GM18873 (cell line): ENCODE measurements at regions not wholly inside any gene's neighbourhood (a gene's known extent, or its start where the extent isn't known, plus 50 kb on each side); places are given as distances from the start of the nearest gene placed in this dataset.
"Not testable (repeated sequence)": the region's sequence is repeated elsewhere in the genome, so short reads cannot be mapped to it uniquely, and the experiment has no call there.

ENCODE experiments used
- ATAC-seq: cut with Tn5 transposase; IDR thresholded peaks from one replicate; pipeline ENCODE4 v1.9.1; 2021; ENCODE audit warnings: mild to moderate bottlenecking, moderate library complexity, moderate number of reproducible peaks; ENCODE audit not compliant: unreplicated experiment, low FRiP score

DNA sequence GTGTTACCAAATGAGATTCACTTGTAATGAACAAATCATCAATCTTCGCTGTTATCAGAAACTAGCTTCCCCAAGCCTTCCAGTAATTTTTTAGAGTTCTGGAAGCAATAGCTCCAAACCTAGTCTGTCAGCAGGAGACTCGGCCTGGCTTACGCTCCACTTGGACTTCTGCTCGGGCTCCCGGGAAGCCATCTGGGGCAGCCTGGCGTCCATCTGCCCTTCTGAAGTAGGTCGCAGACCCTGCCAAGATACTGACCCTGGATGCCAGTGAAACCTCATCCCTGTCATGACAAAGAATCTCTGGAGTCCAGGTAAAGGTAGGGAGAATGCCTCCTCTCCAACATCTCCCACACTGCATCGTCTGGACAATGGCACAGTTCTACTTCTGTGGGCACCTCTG, 493.8 kb upstream of the ZFP42 start:
- ATAC-seq = no peak

DNA sequence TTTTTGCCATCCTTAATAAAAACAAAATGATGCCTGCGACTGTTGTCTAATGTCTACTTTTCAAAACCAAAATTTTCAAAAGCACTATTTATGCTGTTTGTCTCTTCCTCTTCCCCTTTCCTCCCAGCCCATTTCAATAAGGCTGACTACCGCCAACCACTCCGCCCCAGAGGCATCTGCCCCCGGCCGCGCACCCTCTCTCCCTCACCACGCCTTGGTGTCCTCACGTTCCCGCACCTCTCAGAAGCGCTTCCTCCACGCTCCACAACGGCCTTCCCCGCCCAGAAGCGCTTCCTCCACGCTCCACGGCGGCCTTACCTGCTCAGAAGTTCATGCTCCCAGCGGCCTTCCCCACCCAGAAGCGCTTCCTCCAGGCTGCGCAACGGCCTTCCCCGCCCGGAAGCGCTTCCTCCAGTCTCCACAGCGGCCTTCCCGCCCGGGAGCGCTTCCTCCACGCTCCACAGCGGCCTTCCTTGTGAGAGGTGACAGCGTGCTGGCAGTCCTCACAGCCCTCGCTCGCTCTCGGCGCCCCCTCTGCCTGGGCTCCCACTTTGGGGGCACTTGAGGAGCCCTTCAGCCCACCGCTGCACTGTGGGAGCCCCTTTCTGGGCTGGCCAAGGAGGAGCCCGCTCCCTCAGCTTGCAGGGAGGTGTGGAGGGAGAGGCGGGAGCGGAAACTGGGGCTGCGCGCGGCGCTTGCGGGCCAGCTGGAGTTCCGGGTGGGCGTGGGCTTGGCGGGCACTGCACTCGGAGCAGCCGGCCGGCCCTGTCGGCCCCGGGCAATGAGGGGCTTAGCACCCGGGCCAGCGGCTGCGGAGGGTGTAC, 490.4 kb upstream of the ZFP42 start:
- no peak for ATAC-seq

DNA sequence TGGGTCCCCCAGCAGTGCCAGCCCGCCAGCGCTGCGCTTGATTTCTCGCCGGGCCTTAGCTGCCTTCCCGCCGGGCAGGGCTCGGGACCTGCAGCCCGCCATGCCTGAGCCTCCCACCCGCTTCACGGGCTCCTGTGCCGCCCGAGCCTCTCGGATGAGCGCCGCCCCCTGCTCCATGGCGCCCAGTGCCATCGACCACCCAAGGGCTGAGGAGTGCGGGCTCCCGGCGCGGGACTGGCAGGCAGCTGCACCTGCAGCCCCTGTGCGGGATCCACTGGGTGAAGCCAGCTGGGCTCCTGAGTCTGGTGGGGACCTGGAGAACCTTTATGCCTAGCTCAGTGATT, 489.8 kb upstream of the ZFP42 start:
- ATAC-seq = not testable (repeated sequence)

DNA sequence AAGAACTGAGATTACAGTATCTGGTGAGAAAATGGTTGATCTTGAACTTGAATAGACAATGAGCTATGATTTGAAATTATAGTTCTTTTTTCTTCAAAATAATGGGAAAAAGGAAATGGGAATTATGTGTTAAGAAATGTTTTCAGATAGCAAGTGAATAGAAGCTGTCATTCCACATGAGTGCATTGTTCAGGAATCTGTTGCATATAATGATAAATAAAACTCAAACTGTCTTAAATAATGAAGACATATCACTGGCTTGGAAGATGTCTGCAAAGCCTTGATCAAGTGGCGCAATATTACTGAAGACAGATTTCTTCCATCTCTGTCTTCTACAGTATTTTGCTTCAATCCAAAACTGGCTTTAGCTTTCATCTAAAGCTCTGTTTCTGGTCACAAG, 479.3 kb upstream of the ZFP42 start:
- no peak for ATAC-seq

DNA sequence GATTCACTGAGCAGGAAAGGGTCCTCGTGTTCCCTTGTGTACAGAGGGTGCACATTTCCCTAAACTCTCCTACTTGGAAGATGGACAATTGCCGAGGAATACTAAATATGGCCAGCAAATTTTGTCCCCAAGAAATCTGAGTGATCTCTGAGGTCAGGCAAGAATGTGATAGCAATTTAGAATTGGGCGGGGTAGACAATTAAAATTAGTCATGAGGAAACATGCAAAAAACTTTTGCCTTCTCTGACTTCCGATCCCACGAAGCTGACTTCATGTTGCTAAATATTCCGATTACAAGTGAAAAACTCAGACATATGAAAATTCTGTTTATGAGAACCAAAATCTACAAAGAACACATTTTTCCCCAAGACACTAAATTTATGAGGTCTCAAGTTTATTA, 453.9 kb upstream of the ZFP42 start:
- no peak for ATAC-seq

DNA sequence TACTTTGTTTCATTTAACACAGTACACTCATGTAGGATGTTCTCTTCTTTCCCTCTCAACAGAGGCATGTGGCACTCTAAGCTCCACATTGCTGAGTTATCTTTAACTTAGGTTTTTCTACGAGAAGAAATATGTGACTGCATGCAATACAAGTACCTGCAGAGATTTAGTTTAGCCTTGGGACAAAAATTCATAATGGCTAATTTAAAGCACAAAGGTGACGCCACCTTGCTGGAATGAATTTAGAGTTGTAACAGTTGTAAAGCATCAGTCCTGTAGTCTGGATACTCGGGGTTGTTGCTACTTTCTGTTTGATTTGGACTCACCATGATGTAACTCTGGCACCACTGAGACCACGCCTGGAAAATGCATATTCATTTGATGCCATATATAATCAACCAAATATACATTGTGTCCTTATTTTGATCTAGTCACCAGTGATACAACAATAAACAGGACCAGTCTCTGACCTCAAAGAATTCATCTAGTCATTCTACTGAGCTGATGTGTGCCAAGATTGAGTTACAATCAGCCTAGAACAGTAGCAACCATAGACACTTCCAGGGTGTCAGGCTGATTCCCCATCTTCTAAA, 451.0 kb upstream of the ZFP42 start:
- no peak for ATAC-seq

DNA sequence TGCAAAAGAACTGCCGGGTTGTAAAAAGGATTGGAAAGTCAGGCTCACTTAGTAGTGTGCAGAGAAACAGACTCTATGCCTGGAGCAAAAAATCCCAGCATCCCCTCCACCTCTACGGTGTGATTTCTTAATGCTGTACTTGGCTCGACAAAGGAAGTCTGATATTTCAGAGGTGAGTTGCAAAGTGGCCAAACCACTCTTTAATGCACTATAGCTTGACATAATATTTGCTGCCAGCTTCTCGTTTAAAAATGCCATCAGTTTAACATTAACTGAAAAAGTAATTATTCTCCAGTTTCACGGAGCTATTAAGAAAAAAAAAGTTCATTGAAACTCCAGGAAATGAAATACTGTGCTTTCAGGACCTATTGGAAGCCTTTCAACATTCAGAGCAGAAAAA, 448.3 kb upstream of the ZFP42 start:
- no peak for ATAC-seq

DNA sequence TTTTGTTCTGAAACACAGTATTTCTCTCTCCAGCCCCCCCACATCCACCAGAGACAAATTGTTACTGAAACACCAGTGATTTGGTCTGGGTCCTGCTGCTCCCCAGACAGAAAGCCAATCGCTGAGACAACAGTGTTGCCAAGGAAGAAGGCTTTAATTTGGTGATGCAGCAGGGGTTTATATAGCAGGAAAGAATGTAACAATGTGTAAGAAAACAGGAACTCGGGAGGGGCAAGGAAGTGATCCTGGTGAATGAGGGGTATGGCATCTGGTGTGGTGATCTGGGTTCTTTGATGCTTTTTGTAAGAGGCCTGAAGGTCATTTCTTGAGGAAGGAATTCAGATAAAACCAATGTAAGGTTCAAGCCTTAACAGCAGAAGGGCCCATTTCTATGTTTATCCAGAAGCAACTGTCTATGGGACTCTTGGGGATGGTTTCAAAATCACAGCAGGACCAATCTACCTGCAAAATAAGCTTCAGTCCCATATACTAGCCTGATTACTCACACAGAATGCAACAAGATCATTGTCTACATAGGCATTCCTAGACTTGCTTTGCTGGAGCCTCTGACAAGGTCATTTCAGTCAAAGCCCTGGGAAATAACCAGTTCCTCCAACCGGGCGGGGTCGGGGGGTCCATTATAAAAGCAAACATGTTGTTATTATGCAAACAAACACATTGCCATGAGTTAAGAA, 445.2 kb upstream of the ZFP42 start:
- no peak for ATAC-seq

DNA sequence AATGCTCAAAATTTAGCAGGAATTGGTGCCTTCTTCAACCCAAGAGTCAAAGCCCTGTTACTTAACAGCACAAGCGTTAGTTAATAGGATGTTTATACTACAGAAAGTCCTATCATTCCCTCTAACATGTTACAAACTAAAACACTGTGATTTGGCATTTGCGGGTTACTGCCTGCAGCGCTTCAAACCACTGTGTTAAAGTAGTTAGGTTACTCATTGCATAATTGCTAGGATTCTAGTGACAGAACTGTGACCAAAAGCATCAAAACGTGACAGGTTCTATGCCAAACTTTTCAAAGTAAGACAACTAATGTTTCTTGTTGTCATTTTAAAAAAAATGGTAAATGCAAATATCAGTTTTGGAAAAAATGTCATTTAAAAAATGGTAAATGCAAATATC, 442.8 kb upstream of the ZFP42 start:
- no peak for ATAC-seq

DNA sequence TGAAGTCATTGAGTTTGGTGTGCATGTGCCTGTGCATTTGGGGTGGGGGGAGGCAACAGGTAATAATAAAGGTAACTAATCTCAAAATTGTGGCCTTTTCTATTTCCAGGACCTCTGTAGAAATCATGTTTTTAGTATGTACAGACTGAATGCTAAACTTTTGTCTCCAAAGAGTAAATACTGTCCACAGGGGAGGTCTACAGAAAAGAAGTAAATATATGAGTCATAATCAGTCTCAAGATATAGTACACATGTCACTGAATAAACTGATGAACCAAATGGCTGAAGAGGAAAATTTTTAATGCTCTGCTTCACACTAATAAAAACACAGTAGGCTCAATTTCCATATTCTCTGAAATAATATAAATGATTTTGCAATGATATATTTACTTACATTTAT, 440.4 kb upstream of the ZFP42 start:
- ATAC-seq = no peak

DNA sequence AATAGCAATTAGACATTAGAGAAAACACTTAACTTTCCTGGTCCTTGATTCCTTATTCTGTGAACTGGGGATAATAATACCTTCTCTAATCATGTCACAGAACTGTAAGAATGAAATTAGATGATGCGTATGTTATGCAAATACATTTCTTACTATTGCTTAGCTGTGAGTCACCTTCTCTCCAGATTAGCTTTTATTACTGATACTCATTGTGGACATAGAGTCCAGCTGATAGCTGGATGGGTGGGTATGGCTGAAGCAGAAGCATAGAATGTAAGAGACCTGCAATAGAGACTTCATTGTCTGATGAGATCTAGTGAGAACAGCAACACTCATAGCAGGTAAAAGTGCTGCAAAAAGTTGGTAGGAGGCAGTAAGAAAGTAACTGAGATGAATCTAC, 437.2 kb upstream of the ZFP42 start:
- no peak for ATAC-seq

DNA sequence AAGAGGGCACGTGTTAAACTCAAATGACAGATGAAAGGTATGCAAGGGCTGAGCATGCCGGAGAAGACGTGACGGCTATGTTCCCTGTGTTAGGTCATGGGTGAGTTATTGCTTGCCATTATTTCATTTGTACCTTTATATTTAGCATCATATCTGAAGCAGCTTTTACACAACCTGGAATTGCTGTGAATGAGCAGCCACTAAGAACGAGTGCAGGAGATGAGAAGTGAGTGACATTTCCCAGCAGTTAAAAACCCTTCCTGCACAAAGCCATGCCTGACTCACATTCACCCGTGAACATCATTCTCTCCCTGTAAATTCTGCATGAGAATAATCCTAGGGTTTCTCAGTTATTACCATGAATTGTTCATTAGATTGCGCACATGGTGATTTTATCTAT, 433.2 kb upstream of the ZFP42 start:
- ATAC-seq = no peak

DNA sequence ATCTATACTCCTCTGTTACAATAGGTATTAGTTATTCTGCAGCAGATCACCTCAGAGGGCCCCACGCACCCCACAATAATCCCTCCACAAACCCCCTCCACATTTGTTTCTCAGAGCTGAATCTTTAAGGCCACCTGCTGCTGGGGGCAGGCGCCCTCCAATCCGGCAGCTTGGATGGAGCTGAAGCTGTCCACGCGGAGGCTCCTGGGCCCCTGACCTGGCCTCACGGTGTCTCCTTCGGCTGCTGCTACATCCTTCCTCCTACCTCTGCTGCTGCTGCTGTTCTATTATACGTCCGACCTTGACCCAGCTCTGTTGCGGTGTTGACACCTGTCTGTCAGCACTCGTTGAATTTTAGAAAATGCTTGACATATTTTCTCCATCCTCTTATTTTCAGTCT, 430.2 kb upstream of the ZFP42 start:
- ATAC-seq = no peak

DNA sequence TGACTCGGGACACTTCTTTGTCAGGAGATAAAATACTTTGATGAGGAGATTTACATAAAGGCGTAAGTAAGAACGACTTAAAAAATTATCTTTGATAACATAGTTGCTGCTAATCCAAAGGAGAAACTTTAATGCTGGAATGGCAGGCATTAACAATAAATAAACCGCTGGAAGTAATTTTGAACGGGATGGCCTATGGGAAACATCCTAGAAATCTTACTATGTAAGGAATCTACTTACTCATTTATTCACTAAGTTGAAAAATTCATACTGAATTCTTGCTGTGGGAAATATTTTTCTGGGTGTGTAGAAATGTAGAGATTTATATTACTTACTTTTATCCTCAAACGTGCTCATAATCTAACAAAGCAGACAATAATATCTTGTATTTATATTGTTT, 425.7 kb upstream of the ZFP42 start:
- no peak for ATAC-seq

DNA sequence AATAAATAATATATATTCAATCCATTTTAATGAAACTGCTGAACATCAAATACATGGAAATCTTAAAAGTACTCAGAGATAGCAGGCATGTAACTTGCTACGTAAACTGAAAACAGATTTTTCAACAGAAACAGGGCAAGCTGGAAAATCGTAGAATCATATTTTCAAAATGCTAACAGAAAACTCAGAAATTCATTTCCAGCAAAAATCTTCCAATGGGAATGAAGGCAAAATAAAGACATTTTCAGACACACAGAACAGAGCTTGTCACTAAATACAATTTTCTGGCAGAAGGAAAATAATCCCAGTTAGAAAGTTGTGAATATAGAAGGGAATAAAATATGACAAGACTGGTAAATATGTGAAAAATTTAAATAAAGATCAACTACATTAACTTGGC, 419.9 kb upstream of the ZFP42 start:
- no peak for ATAC-seq

DNA sequence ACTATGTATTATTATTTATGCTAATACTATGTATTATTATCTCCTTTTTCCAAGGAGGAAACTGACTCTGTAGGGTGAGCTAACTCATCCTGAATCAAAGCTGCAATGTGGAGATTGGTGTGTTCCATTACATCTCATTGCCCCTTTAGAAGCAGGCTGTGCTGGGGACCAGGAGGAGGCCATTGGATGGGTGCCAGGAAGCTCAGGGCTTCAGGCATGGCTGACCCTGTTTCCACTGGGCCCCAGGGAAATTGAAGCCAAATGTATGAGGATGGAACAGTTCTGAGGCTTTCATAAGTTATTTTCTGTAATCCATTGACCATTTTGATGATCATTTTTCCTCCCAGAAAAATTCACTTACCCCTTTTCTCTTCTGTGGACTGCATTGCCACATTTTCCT, 418.8 kb upstream of the ZFP42 start:
- no peak for ATAC-seq

DNA sequence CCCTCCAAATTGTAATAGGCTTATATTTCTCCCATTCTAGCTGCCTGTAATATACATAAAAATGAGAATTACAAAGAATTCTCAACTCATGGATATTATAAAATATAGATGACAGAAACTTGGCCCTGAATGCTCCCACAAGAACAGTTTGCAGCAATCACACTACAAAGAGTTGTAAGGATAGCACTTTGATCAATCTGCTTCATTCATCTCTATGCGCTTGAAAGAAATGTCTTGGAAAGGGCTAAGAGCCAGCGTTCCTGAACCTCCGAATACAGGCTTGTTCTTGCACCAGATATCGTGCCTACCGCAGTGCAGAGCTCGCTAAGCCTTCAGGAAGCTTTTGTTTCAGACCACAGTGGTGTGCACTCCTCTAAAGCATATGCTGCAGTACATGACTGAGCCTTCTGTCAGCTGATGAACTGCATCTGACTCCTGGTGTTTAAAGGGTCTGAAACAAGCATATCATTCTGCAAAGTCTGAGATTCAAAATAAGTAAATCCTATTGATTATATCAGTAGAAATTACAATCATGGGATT, 417.6 kb upstream of the ZFP42 start:
- no peak for ATAC-seq

DNA sequence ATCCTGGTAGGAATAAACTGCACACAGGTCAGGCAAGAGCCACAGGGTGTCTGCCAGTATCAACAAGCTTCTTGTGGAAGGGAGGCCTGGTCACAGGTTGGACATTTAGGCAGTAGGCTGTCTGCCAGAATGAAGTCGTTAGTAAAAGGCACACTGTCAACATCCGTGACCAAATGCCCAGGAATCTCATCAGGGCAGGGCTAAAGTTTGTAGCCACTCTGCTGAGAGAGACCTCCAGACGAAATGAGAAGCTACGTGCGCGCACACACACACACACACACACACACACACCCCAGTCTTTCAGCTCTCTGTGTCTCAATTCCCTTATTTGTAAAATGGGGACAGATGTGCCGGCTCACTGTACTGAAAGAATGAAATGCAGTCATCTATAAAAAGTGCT, 408.7 kb upstream of the ZFP42 start:
- no peak for ATAC-seq

DNA sequence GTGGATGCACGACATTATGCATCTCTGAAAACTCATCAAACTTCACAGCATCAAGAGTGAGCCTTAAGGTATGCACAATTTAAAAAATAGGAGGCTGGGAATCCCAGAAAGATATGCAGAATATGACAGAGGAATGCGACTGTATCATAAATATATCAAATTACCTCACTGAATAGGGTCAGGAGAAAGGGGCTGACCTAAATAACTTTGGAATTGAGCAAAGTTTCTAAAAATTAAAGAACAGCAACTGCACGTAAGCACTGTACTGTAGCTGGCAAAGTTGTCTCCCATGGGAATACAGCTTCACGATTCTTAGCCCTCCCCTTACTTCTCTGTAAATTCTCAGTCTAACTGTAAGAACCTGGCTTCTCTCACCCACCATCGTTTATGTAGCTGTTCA, 397.4 kb upstream of the ZFP42 start:
- no peak for ATAC-seq

DNA sequence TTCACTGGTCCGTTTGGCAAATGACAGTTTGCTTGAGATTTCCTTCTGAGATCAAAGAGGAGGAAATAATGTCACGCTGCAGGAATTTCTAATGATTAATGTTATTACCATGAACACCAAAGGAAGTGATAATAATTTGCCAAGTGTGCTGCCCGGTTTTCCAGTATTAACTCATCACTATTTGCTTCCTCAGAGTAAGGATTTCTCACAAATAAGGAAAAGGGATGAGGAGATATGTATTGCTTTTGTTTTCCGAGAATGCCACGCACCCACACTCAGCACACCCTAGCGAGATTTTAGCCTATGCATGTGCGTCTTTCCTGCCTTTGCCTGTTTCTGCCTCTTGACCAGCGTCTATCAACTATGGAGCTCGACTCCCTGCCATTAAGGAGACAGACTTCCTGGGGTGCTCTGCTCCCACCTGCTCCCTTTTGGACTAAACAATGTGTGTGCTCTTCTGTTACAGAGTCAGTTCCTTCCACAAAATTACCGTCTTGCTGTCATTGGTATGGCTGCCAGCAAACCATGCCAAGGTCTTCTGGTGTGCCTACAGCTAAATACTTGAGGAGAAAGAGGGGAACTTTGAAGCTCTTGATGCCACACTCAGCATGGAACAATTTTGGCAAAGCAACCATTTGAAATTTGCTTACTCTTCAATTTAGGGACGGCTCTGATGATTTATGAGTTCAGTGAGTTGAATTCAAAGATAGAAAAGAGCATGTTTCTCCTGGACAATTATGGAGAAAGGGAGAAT, 393.1 kb upstream of the ZFP42 start:
- ATAC-seq = no peak
